SU-DHL-6 (cell line): ENCODE measurements at regions not wholly inside any gene's neighbourhood (a gene's known extent, or its start where the extent isn't known, plus 50 kb on each side); places are given as distances from the start of the nearest gene placed in this dataset.

Experiments used
- H2AFZ ChIP-seq: fragments of 200-600 bp; sonication (generic); 2 replicates; pipeline ENCODE4 v1.6.1; 2014; ENCODE audit warnings: low read depth, mild to moderate bottlenecking, moderate library complexity, mixed read lengths, antibody characterized with exemption, low read length; ENCODE audit not compliant: severe bottlenecking
- H3F3A ChIP-seq: fragments of 200-600 bp; shearing (Covaris generic); 2 replicates; pipeline ENCODE4 v1.6.0; 2016; ENCODE audit warnings: antibody characterized with exemption, mild to moderate bottlenecking; ENCODE audit not compliant: insufficient read depth
- H3K27ac ChIP-seq: fragments of 200-600 bp; sonication (generic); 2 replicates; pipeline ENCODE4 v1.5.1; 2016; ENCODE audit warnings: low read depth, mild to moderate bottlenecking, low read length, moderate library complexity, mixed read lengths
- H3K27me3 ChIP-seq: fragments of 200-600 bp; sonication (generic), shearing (Covaris generic); 2 replicates; pipeline ENCODE4 v1.6.0; 2014; ENCODE audit warnings: mild to moderate bottlenecking, low read length
- H3K36me3 ChIP-seq: fragments of 200-600 bp; sonication (generic); 2 replicates; pipeline ENCODE4 v1.6.1; 2014; ENCODE audit warnings: mild to moderate bottlenecking, low read length, mixed read lengths
- H3K4me2 ChIP-seq: fragments of 300-600, 200-600 bp; shearing (Covaris generic), sonication (generic); 2 replicates; pipeline ENCODE4 v1.6.0; 2014; ENCODE audit warnings: low read length, low read depth, mild to moderate bottlenecking; ENCODE audit not compliant: poor library complexity, severe bottlenecking
- H3K4me3 ChIP-seq: fragments of 200-600 bp; sonication (generic); 2 replicates; pipeline ENCODE4 v1.5.1; 2014; ENCODE audit warnings: antibody characterized with exemption, low read length, mild to moderate bottlenecking, mixed read lengths; ENCODE audit not compliant: insufficient read depth, poor library complexity, severe bottlenecking
- H3K79me2 ChIP-seq: fragments of 200-600 bp; sonication (generic); 2 replicates; pipeline ENCODE4 v1.6.1; 2014; ENCODE audit warnings: mild to moderate bottlenecking, low read length, moderate library complexity; ENCODE audit not compliant: insufficient read depth
- H3K9ac ChIP-seq: fragments of 200-600 bp; sonication (generic); 2 replicates; pipeline ENCODE4 v1.7.0; 2014; ENCODE audit warnings: mild to moderate bottlenecking, low read length
- H3K9me2 ChIP-seq: fragments of 200-600 bp; sonication (generic); replicated peaks from 2 replicates; pipeline ENCODE4 v1.6.1; 2014; ENCODE audit warnings: low read length; ENCODE audit not compliant: insufficient read depth
- H3K9me3 ChIP-seq: fragments of 200-600 bp; sonication (generic); 2 replicates; pipeline ENCODE4 v1.6.1; 2014; ENCODE audit warnings: low read length, mixed read lengths; ENCODE audit not compliant: insufficient read depth
- H4K20me1 ChIP-seq: fragments of 200-600 bp; sonication (generic); 2 replicates; pipeline ENCODE4 v1.6.1; 2014; ENCODE audit warnings: low read depth, mild to moderate bottlenecking, antibody characterized with exemption, low read length, moderate library complexity, mixed read lengths
- CTCF ChIP-seq: fragments of 200-600 bp; sonication (generic); IDR thresholded peaks from one replicate; pipeline ENCODE4 v1.5.1; 2017; ENCODE audit warnings: antibody characterized with exemption, mild to moderate bottlenecking, low read length, moderate library complexity; ENCODE audit not compliant: insufficient read depth, poor library complexity, severe bottlenecking
- EZH2phosphoT487 ChIP-seq: fragments of 200-600 bp; sonication (generic), shearing (Covaris generic); conservative IDR thresholded peaks from 2 replicates; pipeline ENCODE4 v1.6.1; 2018; ENCODE audit warnings: mild to moderate bottlenecking, antibody characterized with exemption, low read length, moderate library complexity, mixed read lengths

- no peak overlapping the region for H3K27ac ChIP-seq
- H3K9me3 ChIP-seq: no peaks in the 10 kb centered on the region
- no peaks in the 10 kb centered on the region for H3K36me3 ChIP-seq
- H3K79me2 ChIP-seq: no peaks in the 10 kb centered on the region
- no peak overlapping the region for H2AFZ ChIP-seq
- H3K27me3 ChIP-seq: no peaks in the 10 kb centered on the region
- no peak overlapping the region for H3K4me3 ChIP-seq
- H3F3A ChIP-seq: no peaks in the 10 kb centered on the region
- H3K4me2 ChIP-seq: no peak overlapping the region
- no peaks in the 10 kb centered on the region for H3K9me2 ChIP-seq
- TF ChIP-seq CTCF (no peak), EZH2phosphoT487 (no peak)
- no peak overlapping the region for H3K9ac ChIP-seq
- H4K20me1 ChIP-seq: no peaks in the 10 kb centered on the region
Observed at GRCh38 chr6:85747666-85748065, 105.0 kb upstream of the SYNCRIP start.

DNA sequence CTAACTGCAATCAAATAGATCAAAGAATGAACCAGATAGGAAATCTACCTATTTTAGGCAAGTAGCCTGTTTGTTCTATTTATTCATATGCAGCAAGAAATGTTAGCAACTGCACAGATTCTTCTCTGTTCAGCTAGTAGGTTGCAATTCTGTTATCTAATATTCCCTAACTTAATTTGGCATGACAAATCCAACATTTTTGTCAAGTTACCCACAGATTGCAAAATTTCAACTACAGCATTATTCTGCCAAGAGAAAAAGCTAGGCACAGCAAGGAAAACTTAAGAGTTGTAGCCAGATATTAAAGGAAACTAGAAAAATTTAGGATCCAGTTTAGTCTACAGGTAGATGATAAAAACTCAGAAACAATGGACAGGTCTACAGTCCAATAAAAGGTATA lies 104.4 kb upstream of the SYNCRIP start:
- no peak overlapping the region for H3K4me3 ChIP-seq
- no peak for TF ChIP-seq CTCF
- no peak for TF ChIP-seq EZH2phosphoT487

DNA sequence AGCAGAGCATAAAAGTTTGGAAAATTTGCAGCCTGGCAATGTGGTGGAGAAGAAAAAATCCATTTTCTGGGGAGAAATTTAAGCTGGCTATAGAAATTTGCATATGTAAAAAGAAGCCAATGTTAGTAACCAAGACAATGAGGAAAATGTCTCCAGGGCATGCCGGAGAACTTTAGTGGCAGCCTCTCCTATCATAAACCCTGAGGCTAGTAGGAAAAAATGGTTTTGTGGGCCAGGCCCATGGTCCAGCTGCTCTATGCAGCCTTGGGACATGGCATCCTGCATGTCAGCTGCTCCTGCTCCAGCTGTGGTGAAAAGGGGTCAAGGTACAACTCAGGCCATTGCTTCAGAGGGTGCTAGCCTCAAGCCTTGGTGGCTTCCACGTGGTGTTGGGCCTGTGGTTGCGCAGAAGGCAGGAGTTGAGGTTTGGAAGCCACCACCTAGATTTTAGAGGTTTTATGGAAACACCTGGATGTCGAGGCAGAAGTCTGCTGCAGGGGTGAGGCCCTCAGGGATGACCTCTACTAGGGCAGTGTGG lies 101.8 kb upstream of the SYNCRIP start:
- TF ChIP-seq EZH2phosphoT487 (no peak), CTCF (no peak)
- no peaks in the 10 kb centered on the region for H4K20me1 ChIP-seq

More for the DNA sequence above, 104.4 kb upstream of the SYNCRIP start:
- Histone ChIP-seq H4K20me1 (no peaks in the 10 kb centered on the region), H3K9me2 (no peaks in the 10 kb centered on the region), H3K36me3 (no peaks in the 10 kb centered on the region), H2AFZ (no peak overlapping the region), H3K79me2 (no peaks in the 10 kb centered on the region), H3K4me2 (no peak overlapping the region), H3K9ac (no peak overlapping the region), H3F3A (no peaks in the 10 kb centered on the region), H3K9me3 (no peaks in the 10 kb centered on the region), H3K27me3 (no peaks in the 10 kb centered on the region), H3K27ac (no peak overlapping the region)

More for the DNA sequence above, 101.8 kb upstream of the SYNCRIP start:
- Histone ChIP-seq H3K27ac (no peak overlapping the region), H3K9me3 (no peaks in the 10 kb centered on the region), H2AFZ (no peak overlapping the region), H3F3A (no peaks in the 10 kb centered on the region), H3K36me3 (no peaks in the 10 kb centered on the region), H3K79me2 (no peaks in the 10 kb centered on the region), H3K9ac (no peak overlapping the region), H3K4me3 (no peak overlapping the region), H3K27me3 (no peaks in the 10 kb centered on the region), H3K9me2 (no peaks in the 10 kb centered on the region), H3K4me2 (no peak overlapping the region)
